Fibroblast of the aortic adventitia (primary cell): ENCODE measurements at regions not wholly inside any gene's neighbourhood (a gene's known extent, or its start where the extent isn't known, plus 50 kb on each side); places are given as distances from the start of the nearest gene placed in this dataset.

Experiments used
- DNase-seq: peaks from one replicate; pipeline ENCODE4 v3.0.0-alpha.2; 2010; ENCODE audit warnings: low read depth
- H3K4me3 ChIP-seq: 2 replicates; pipeline ENCODE4 v1.5.1; 2011; ENCODE audit warnings: low read depth, mild to moderate bottlenecking, control low read depth, low read length, moderate library complexity
- CTCF ChIP-seq: IDR thresholded peaks from 2 replicates; pipeline ENCODE4 v1.5.1; 2011; ENCODE audit warnings: mild to moderate bottlenecking, low read length, control low read depth, inconsistent platforms; ENCODE audit not compliant: insufficient read depth

DNA sequence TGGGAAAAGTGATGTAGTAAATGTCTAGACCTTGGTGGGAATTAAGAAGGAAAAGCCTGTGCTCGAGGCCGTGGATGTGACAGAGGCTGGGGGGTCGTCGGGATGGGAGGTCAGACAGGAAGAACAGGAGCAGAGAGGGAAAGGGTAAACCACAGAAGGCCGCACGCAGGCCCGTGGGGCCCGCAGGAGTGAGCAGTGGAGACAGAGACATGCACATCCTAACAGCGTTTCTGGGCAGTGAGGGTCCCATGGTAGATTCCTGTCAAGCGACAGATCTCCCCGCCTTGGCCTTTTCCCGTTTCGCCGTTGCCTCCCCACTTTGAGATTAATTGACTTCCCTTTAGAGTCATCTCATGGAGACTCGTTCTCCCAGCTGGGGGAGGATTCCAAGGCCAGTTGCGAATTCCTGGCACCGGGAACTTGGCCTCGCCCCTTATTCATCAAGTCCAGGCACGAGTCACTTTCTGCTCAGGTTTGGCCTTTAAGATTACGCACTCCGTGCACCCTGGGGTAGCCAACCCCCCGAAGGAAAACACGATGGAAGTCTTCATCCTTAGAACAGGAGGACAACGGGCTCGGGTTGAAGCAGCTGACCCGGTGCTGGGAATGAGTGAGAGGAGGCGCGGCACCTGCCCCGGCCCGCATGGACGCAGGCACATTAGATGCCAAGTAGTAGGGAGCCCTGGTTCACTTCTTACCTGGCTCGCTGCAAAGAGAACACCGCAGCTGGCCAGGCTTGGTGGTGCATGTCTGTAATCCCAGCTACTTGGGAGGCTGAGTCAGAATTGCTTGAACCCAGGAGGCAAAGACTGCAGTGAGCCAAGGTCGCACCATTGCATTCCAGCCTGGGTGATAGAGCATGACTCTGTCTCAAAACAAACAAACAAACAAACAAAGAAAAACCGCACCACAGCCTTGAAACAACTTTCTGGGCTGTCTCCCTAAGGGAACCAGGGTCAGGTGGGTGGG lies 315.2 kb upstream of the SHH start:
- DNase-seq = no peak
- no peak overlapping the region for H3K4me3 ChIP-seq
- no peak for TF ChIP-seq CTCF

DNA sequence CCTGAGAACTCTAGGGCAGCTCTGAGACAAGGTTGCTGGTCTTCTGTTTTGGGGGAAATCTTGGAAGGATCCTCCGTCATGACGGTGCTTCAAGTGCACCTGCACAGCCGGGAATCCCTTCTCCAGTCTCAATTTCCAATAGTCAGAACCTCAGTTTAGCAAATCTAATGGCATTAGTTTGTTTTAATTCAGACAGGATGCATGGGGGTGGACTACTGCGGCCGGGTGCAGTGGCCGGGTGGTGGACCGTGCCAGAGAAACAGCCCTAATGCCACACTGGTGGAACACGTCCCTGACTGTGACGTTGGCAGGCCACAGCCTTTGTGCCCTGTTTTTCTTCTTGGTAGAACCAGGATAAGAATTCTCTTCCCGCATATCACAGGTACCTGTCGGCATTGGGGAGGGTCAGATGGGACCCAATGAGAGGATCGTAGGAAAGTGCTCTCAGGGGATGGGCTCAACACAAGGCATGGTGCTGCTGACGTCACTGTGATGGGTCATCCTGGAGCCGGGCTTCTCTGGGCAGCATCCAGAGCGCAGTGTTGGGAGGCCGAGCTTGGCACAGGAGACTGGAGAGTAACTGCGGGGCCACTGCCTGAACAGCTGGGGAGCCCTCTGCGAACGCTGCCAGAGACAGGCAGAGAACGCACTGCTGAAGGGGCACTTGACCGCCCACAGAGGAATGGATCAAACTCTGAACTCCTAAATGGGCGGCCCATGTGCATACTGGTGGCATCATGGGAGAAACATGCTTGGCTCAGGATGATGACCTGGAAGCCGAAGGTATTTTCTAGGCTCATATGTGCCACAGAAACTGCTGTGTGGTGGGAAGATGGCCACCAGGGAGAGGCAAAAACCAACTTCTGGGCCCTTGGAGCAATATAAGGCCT lies 313.8 kb upstream of the SHH start:
- DNase-seq = no peak
- no peak overlapping the region for H3K4me3 ChIP-seq
- no peak for TF ChIP-seq CTCF

GRCh38 chr7:156124356-156124755 lies 312.1 kb upstream of the SHH start:
- H3K4me3 ChIP-seq = no peak overlapping the region
- no peak for DNase-seq
- no peak for TF ChIP-seq CTCF

GRCh38 chr7:156123362-156123761 lies 311.1 kb upstream of the SHH start:
- no peak for DNase-seq
- H3K4me3 ChIP-seq = no peak overlapping the region
- TF ChIP-seq CTCF = no peak

DNA sequence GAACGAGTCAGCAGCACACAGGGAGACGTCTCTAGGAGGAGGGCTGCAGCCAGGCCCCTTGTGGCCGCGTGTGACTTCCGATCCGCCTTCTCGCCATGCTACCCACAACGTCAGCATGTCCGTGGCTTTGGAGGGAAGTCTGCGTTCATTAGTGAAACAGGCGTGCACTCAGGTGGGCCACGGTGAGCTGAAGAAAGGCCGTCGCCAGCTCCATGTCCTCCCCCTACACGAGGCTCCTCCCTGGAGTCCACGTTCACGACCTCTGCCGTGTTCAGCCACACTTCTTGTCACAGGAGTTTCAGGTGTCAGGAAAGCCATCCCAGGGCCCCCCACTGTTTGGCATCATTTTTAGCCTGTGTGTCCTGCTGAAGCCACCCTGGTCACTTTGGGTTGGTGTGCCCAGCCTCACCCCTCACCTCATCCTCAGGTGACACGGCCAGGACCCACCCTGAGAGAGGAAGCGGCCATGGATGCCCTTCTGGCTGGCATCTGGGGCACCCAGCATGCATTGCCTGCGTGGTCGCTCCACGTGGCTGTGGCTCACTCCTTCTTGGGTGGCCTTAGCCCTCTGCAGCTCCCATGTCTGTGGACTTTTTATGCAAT lies 310.6 kb upstream of the SHH start:
- TF ChIP-seq CTCF = no peak
- DNase-seq = no peak
- no peak overlapping the region for H3K4me3 ChIP-seq

DNA sequence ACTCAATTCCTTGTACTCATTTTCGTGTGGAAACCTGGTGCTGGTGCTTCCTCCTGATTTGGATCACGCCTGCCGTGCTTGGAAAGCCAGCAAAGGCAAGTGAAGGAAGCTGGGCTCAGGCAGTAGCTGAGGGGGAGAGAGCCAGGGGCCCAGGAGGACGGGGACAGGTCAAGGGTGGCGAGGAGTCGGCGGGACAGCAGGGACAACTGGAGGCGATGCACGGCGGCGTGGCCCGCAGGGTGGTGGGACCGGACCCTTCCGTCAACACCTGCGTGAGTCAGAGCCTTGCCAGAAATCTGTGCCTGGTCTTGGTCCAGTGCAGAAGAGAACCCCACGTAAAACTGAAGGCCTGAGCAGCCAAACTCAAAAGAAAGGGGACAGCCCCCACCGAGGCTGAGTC lies 309.7 kb upstream of the SHH start:
- no peak for DNase-seq
- TF ChIP-seq CTCF = no peak
- H3K4me3 ChIP-seq = no peak overlapping the region
